ENCODE measurements at regions not wholly inside any gene's neighbourhood (a gene's known extent, or its start where the extent isn't known, plus 50 kb on each side); places are given as distances from the start of the nearest gene placed in this dataset.

GRCh38 chr19:28977826-28978225 lies 235.1 kb downstream of the UQCRFS1 start:
- TF ChIP-seq RAD21 (IDR thresholded peaks at IDR 0.05; ENCODE audit: low read depth) (no peak), CEBPB (IDR thresholded peaks at IDR 0.05) (no peak), TEAD4 (IDR thresholded peaks at IDR 0.05) (no peak), YY1 (IDR thresholded peaks at IDR 0.05; ENCODE audit: low read depth) (no peak), TAF1 (IDR thresholded peaks at IDR 0.05; ENCODE audit: low read depth) (no peak), EP300 (IDR thresholded peaks at IDR 0.05; ENCODE audit: borderline replicate concordance) (no peak), EGR1 (IDR thresholded peaks at IDR 0.05) (no peak), USF1 (IDR thresholded peaks at IDR 0.05) (no peak), REST (IDR thresholded peaks at IDR 0.05; ENCODE audit: low read depth) (no peak)

GRCh38 chr19:28972058-28972852 lies 240.7 kb downstream of the UQCRFS1 start:
- no peak for TF ChIP-seq EGR1 (IDR thresholded peaks at IDR 0.05)
- TF ChIP-seq MAX (IDR thresholded peaks at IDR 0.05): no peak
- TF ChIP-seq USF1 (IDR thresholded peaks at IDR 0.05): no peak
- no peak for TF ChIP-seq TAF1 (IDR thresholded peaks at IDR 0.05; ENCODE audit: low read depth)
- no peak for TF ChIP-seq FOXM1 (IDR thresholded peaks at IDR 0.05; ENCODE audit: borderline replicate concordance, low read depth)
- no peak for TF ChIP-seq EP300 (IDR thresholded peaks at IDR 0.05; ENCODE audit: borderline replicate concordance)
- no peak for TF ChIP-seq CEBPB (IDR thresholded peaks at IDR 0.05)
- TF ChIP-seq CREB1 (IDR thresholded peaks at IDR 0.05; ENCODE audit: low read depth): no peak
- TF ChIP-seq RAD21 (IDR thresholded peaks at IDR 0.05; ENCODE audit: low read depth): no peak
- TF ChIP-seq YY1 (IDR thresholded peaks at IDR 0.05; ENCODE audit: low read depth): no peak

GRCh38 chr19:28971513-28971912 lies 241.4 kb downstream of the UQCRFS1 start:
- TF ChIP-seq YY1 (IDR thresholded peaks at IDR 0.05; ENCODE audit: low read depth) (no peak), NFIC (IDR thresholded peaks at IDR 0.05) (no peak), TEAD4 (IDR thresholded peaks at IDR 0.05) (no peak), USF1 (IDR thresholded peaks at IDR 0.05) (no peak), ZBTB7A (IDR thresholded peaks at IDR 0.05; ENCODE audit: low read depth) (no peak), FOXM1 (IDR thresholded peaks at IDR 0.05; ENCODE audit: borderline replicate concordance, low read depth) (no peak), REST (IDR thresholded peaks at IDR 0.05; ENCODE audit: low read depth) (no peak), TCF12 (IDR thresholded peaks at IDR 0.05; ENCODE audit: low read depth) (no peak), CREB1 (IDR thresholded peaks at IDR 0.05; ENCODE audit: low read depth) (no peak), EGR1 (IDR thresholded peaks at IDR 0.05) (no peak), EP300 (IDR thresholded peaks at IDR 0.05; ENCODE audit: borderline replicate concordance) (no peak)

GRCh38 chr19:28971049-28971448 lies 241.9 kb downstream of the UQCRFS1 start:
- TF ChIP-seq FOXM1 (IDR thresholded peaks at IDR 0.05; ENCODE audit: borderline replicate concordance, low read depth) (no peak), TCF12 (IDR thresholded peaks at IDR 0.05; ENCODE audit: low read depth) (no peak), USF1 (IDR thresholded peaks at IDR 0.05) (no peak), TEAD4 (IDR thresholded peaks at IDR 0.05) (no peak), EGR1 (IDR thresholded peaks at IDR 0.05) (no peak), ZBTB7A (IDR thresholded peaks at IDR 0.05; ENCODE audit: low read depth) (no peak), REST (IDR thresholded peaks at IDR 0.05; ENCODE audit: low read depth) (no peak), TAF1 (IDR thresholded peaks at IDR 0.05; ENCODE audit: low read depth) (no peak), CREB1 (IDR thresholded peaks at IDR 0.05; ENCODE audit: low read depth) (no peak), EP300 (IDR thresholded peaks at IDR 0.05; ENCODE audit: borderline replicate concordance) (no peak), YY1 (IDR thresholded peaks at IDR 0.05; ENCODE audit: low read depth) (no peak), CEBPB (IDR thresholded peaks at IDR 0.05) (no peak), RAD21 (IDR thresholded peaks at IDR 0.05; ENCODE audit: low read depth) (no peak)

Measured in Ishikawa (cell line).